ENCODE measurements at regions not wholly inside any gene's neighbourhood (a gene's known extent, or its start where the extent isn't known, plus 50 kb on each side); places are given as distances from the start of the nearest gene placed in this dataset.

GRCh38 chr4:152220201-152220666 lies 315.7 kb downstream of the FBXW7 start:
- no peak for TF ChIP-seq CTCF (conservative IDR thresholded peaks at IDR 0.05; ENCODE audit: low read length)
- TF ChIP-seq EZH2phosphoT487 (IDR thresholded peaks at IDR 0.05; ENCODE audit: borderline replicate concordance, low read depth, low read length), result no peak

All from OCI-LY7 (cell line).